GM19238 (cell line): ENCODE measurements at regions not wholly inside any gene's neighbourhood (a gene's known extent, or its start where the extent isn't known, plus 50 kb on each side); places are given as distances from the start of the nearest gene placed in this dataset.
"Not testable (repeated sequence)": the region's sequence is repeated elsewhere in the genome, so short reads cannot be mapped to it uniquely, and the experiment has no call there.

ENCODE experiments used
- DNase-seq: peaks from one replicate; pipeline ENCODE4 v3.0.0; 2011; ENCODE audit warnings: low spot score; ENCODE audit not compliant: insufficient read length

GRCh38 chr3:193927413-193928206 is 208.3 kb upstream of the HES1 start:
- DNase-seq: not testable (repeated sequence)

GRCh38 chr3:193928354-193929209 is 207.4 kb upstream of the HES1 start:
- DNase-seq: no peak

GRCh38 chr3:193929373-193929772 is 206.6 kb upstream of the HES1 start:
- no peak for DNase-seq

- no peak for DNase-seq
Measured at GRCh38 chr3:193929921-193930646, 205.9 kb upstream of the HES1 start.

GRCh38 chr3:193932136-193932535 is 203.8 kb upstream of the HES1 start:
- no peak for DNase-seq

- DNase-seq: no peak
Measured at GRCh38 chr3:193932576-193932975, 203.4 kb upstream of the HES1 start.

GRCh38 chr3:193933451-193933850 is 202.5 kb upstream of the HES1 start:
- DNase-seq: no peak

- DNase-seq: no peak
Measured at GRCh38 chr3:193935916-193936315, 200.0 kb upstream of the HES1 start.

- DNase-seq: no peak
Measured at GRCh38 chr3:193938613-193939012, 197.3 kb upstream of the HES1 start.

GRCh38 chr3:193939527-193939926 is 196.4 kb upstream of the HES1 start:
- DNase-seq: no peak

- DNase-seq: no peak
Measured at GRCh38 chr3:193940526-193940925, 195.4 kb upstream of the HES1 start.

GRCh38 chr3:193941486-193941885 is 194.5 kb upstream of the HES1 start:
- no peak for DNase-seq

GRCh38 chr3:193942516-193943055 is 193.4 kb upstream of the HES1 start:
- DNase-seq: no peak

GRCh38 chr3:193943200-193943599 is 192.7 kb upstream of the HES1 start:
- DNase-seq: no peak

- DNase-seq: no peak
Measured at GRCh38 chr3:193943851-193944517, 192.0 kb upstream of the HES1 start.

- no peak for DNase-seq
Measured at GRCh38 chr3:193944518-193944884, 191.4 kb upstream of the HES1 start.

GRCh38 chr3:193945143-193945542 is 190.8 kb upstream of the HES1 start:
- DNase-seq: no peak

- no peak for DNase-seq
Measured at GRCh38 chr3:193946945-193947344, 189.0 kb upstream of the HES1 start.

GRCh38 chr3:193947596-193947995 is 188.4 kb upstream of the HES1 start:
- DNase-seq: no peak

GRCh38 chr3:193948459-193948858 is 187.5 kb upstream of the HES1 start:
- no peak for DNase-seq

- no peak for DNase-seq
Measured at GRCh38 chr3:193951859-193952258, 184.1 kb upstream of the HES1 start.
